K562 (cell line): ENCODE measurements at regions not wholly inside any gene's neighbourhood (a gene's known extent, or its start where the extent isn't known, plus 50 kb on each side); places are given as distances from the start of the nearest gene placed in this dataset.

Source experiments
- ATAC-seq: fragments of 200-7000 bp; cut with Tn5 transposase; 3 replicates; pipeline ENCODE4 v1.9.1; 2020; ENCODE audit warnings: moderate library complexity
- BruUV-seq: library from RNA; stranded (reverse); fragments of 400-500 nt; replicated peaks from 2 replicates; lab custom pipeline; 2021; lab: Mats Ljungman, UMichigan
- CTCF ChIA-PET: fragments of 300-600 bp; formaldehyde crosslinking; extraction: SDS; loops from one replicate; lab custom pipeline; 2021; ENCODE audit warnings: low intra/inter-chr PET ratio; lab: Yijun Ruan, JAX
- POLR2A ChIA-PET: fragments of 300-600, 350-650 bp; sonication (Branson Sonifier 250); formaldehyde crosslinking; extraction: SDS; loops from one replicate; lab custom pipeline; 2021; ENCODE audit warnings: antibody characterized with exemption, inconsistent platforms; lab: Yijun Ruan, JAX
- DNase-seq, 4 experiments: peaks; one replicate each; pipeline versions ENCODE4 v3.0.0 to v3.0.0-alpha.2; 2011 to 2018; ENCODE audit warnings: low spot score in 3 of 4, mixed read lengths in 3 of 4; ENCODE audit errors: extremely low read depth in 1 of 4
- FAIRE-seq: peaks from 2 replicates; lab custom pipeline; 2011; peaks lifted over from hg19 to GRCh38; lab: Jason Lieb, UNC
- H2AFZ ChIP-seq: 2 replicates; pipeline ENCODE4 v1.6.0; 2011; ENCODE audit warnings: low read depth, low read length, control low read depth, inconsistent platforms
- H3K27ac ChIP-seq: fragments of 200-600 bp; 3 replicates; pipeline ENCODE4 v1.8.0; 2011; ENCODE audit warnings: low read depth, mild to moderate bottlenecking, control low read depth, inconsistent platforms, low read length, moderate library complexity, mixed read lengths; ENCODE audit errors: extremely low read depth
- H3K27me3 ChIP-seq, 2 experiments: fragments of 300-600 bp in 1 of 2; 2 replicates in 1 of 2; 3 replicates in 1 of 2; pipeline versions ENCODE4 v1.6.0 to v1.8.0; 2011; ENCODE audit warnings: inconsistent platforms in 2 of 2, low read length in 2 of 2, mild to moderate bottlenecking in 1 of 2, mixed read lengths in 1 of 2, moderate library complexity in 1 of 2; ENCODE audit not compliant: control insufficient read depth in 2 of 2, insufficient read depth in 2 of 2
- H3K36me3 ChIP-seq: fragments of 300-600 bp; 3 replicates; pipeline ENCODE4 v1.8.0; 2011; ENCODE audit warnings: mild to moderate bottlenecking, low read length, inconsistent platforms; ENCODE audit not compliant: control insufficient read depth, insufficient read depth
- H3K4me1 ChIP-seq, 2 experiments: fragments of 200-600 bp in 1 of 2; replicated peaks in 1 of 2; 2 replicates in 1 of 2; 3 replicates in 1 of 2; pipeline versions ENCODE4 v1.5.1 to v1.8.0; 2011; ENCODE audit warnings: inconsistent platforms in 2 of 2, low read length in 2 of 2, mild to moderate bottlenecking in 1 of 2, mixed read lengths in 1 of 2, moderate library complexity in 1 of 2; ENCODE audit not compliant: control insufficient read depth in 2 of 2, insufficient read depth in 2 of 2
- H3K4me2 ChIP-seq: 2 replicates; pipeline ENCODE4 v1.6.1; 2011; ENCODE audit warnings: low read length, control low read depth, inconsistent platforms, mixed read lengths; ENCODE audit not compliant: insufficient read depth
- H3K4me3 ChIP-seq: fragments of 200-600 bp; sonication (generic), shearing (Covaris generic); 2 replicates; pipeline ENCODE4 v1.5.1; 2016; ENCODE audit warnings: control low read depth, inconsistent platforms
- H3K79me2 ChIP-seq: fragments of 200-600 bp; 3 replicates; pipeline ENCODE4 v1.8.0; 2011; ENCODE audit warnings: low read length, inconsistent platforms; ENCODE audit not compliant: control insufficient read depth, insufficient read depth
- H3K9ac ChIP-seq, 2 experiments: 2 replicates each; pipeline versions ENCODE4 v1.6.0 to v1.6.1; 2011; ENCODE audit warnings: low read depth in 2 of 2, low read length in 2 of 2, control low read depth in 1 of 2, inconsistent platforms in 1 of 2, mild to moderate bottlenecking in 1 of 2, mixed read lengths in 1 of 2; ENCODE audit not compliant: insufficient read depth in 1 of 2
- H3K9me1 ChIP-seq: one replicate; pipeline ENCODE4 v1.6.0; 2011; ENCODE audit warnings: inconsistent platforms, mild to moderate bottlenecking, low read length, moderate library complexity; ENCODE audit not compliant: control insufficient read depth, insufficient read depth
- H3K9me3 ChIP-seq: replicated peaks from 2 replicates; pipeline ENCODE4 v1.5.1; 2011; ENCODE audit warnings: low read depth, low read length, inconsistent platforms; ENCODE audit not compliant: control insufficient read depth, insufficient read depth
- H4K20me1 ChIP-seq: replicated peaks from 2 replicates; pipeline ENCODE4 v1.6.1; 2011; ENCODE audit warnings: low read length, inconsistent platforms, mixed read lengths; ENCODE audit not compliant: control insufficient read depth, insufficient read depth
- CCNT2 ChIP-seq: IDR thresholded peaks from 2 replicates; pipeline ENCODE4 v1.6.1; 2011; ENCODE audit warnings: borderline replicate concordance, low read depth, mild to moderate bottlenecking, moderate library complexity, mixed read lengths, low read length; ENCODE audit not compliant: insufficient read length; ENCODE audit errors: extremely low read depth
- CHCHD3 ChIP-seq: fragments of 250-450 bp; sonication (Bioruptor Pico); IDR thresholded peaks from 2 replicates; pipeline ENCODE4 v2.1.2; 2022; ENCODE audit warnings: mild to moderate bottlenecking
- EGR1 ChIP-seq: fragments of 450-650 bp; conservative IDR thresholded peaks from 2 replicates; pipeline ENCODE4 v1.6.1; 2017; ENCODE audit warnings: mild to moderate bottlenecking
- FOXK2 ChIP-seq, 2 experiments: fragments of 450-650 bp; IDR thresholded peaks in 1 of 2; conservative IDR thresholded peaks in 1 of 2; 2 replicates each; pipeline ENCODE4 v1.6.1; 2016; ENCODE audit warnings: low read depth in 2 of 2, mild to moderate bottlenecking in 1 of 2
- GABPA ChIP-seq: fragments of 200-800 bp; sonication (Bioruptor generic); conservative IDR thresholded peaks from 2 replicates; pipeline ENCODE4 v1.6.1; 2016; ENCODE audit warnings: low read depth, missing genetic modification characterization, missing compliant biosample characterization
- GTF2F1 ChIP-seq: IDR thresholded peaks from 2 replicates; pipeline ENCODE4 v1.6.1; 2011; ENCODE audit warnings: low read depth, low read length, improper control_type of control experiment
- KDM4B ChIP-seq, 2 experiments: fragments of 450-650 bp in 1 of 2; sonication (generic) in 1 of 2; IDR thresholded peaks; 2 replicates each; pipeline ENCODE4 v1.6.1; 2016 to 2017; ENCODE audit warnings: borderline replicate concordance in 2 of 2, antibody characterized with exemption in 1 of 2, low read depth in 1 of 2, mild to moderate bottlenecking in 1 of 2
- NELFE ChIP-seq: IDR thresholded peaks from 2 replicates; pipeline ENCODE4 v1.6.1; 2011; ENCODE audit warnings: mild to moderate bottlenecking; ENCODE audit not compliant: insufficient read depth, insufficient read length
- NFE2 ChIP-seq: IDR thresholded peaks from 2 replicates; pipeline ENCODE4 v1.6.1; 2014; ENCODE audit warnings: antibody characterized with exemption, low read depth
- NR4A1 ChIP-seq, 2 experiments: fragments of 250-450 bp in 1 of 2; fragments of 450-650 bp in 1 of 2; sonication (Bioruptor Pico) in 1 of 2; IDR thresholded peaks; 2 replicates each; pipeline versions ENCODE4 v1.4.0 to v1.6.1; 2016 to 2020; ENCODE audit warnings: mild to moderate bottlenecking in 2 of 2, missing compliant biosample characterization in 1 of 2, missing genetic modification characterization in 1 of 2, moderate library complexity in 1 of 2
- TCF7L2 ChIP-seq: fragments of 150-350 bp; IDR thresholded peaks from 2 replicates; pipeline ENCODE4 v1.6.1; 2016; ENCODE audit warnings: low read depth, mild to moderate bottlenecking, low read length, moderate library complexity
- ZNF12 ChIP-seq: sonication (generic); formaldehyde crosslinking; IDR thresholded peaks from 2 replicates; pipeline ENCODE4 v1.4.0; 2020; ENCODE audit warnings: mild to moderate bottlenecking, missing genetic modification reagents
- ZNF184 ChIP-seq: sonication (generic); formaldehyde crosslinking; IDR thresholded peaks from 2 replicates; pipeline ENCODE4 v1.5.0; 2020; ENCODE audit warnings: missing genetic modification reagents
- ZNF318 ChIP-seq, 2 experiments: fragments of 450-650 bp; IDR thresholded peaks; 2 replicates each; pipeline ENCODE4 v1.6.1; 2016; ENCODE audit warnings: mild to moderate bottlenecking in 2 of 2, borderline replicate concordance in 1 of 2, low read depth in 1 of 2, moderate library complexity in 1 of 2
- ZZZ3 ChIP-seq: fragments of 450-650 bp; IDR thresholded peaks from 2 replicates; pipeline ENCODE4 v1.6.1; 2016; ENCODE audit warnings: antibody characterized with exemption, mild to moderate bottlenecking, moderate library complexity
- WGBS: fragments of 100-300 bp; shearing (Covaris generic); methylation state at CpG from one replicate; pipeline ENCODE4 v1.1.6; 2016; ENCODE audit warnings: low coverage, mixed read lengths; ENCODE audit not compliant: insufficient coverage; ENCODE audit errors: missing lambda C conversion rate; 5-methylcytosine and 5-hydroxymethylcytosine counted together
- in situ Hi-C: fragments of 300-500 bp; cut with MboI; formaldehyde crosslinking; loops from 4 replicates; pipeline ENCODE4 v1.15.0; 2018; ENCODE audit warnings: inconsistent platforms, mixed read lengths
- intact Hi-C: fragments of 100-400 bp; cut with micrococcal nuclease; formaldehyde crosslinking; loops from 2 replicates; pipeline ENCODE4 v1.14.2; 2022

GRCh38 chr5:57841676-57842363 is 359.2 kb upstream of the ACTBL2 start:
- no peak for FAIRE-seq
- POLR2A ChIA-PET, result no interaction called here
- no peak overlapping the region for H3K4me2 ChIP-seq

More at GRCh38 chr5:57841676-57842363, 359.2 kb upstream of the ACTBL2 start:
- no peaks in the 10 kb centered on the region for H3K36me3 ChIP-seq
- no peak for TF ChIP-seq KDM4B (IDR thresholded peaks at IDR 0.05; ENCODE audit: borderline replicate concordance in 2 of 2, low read depth in 1 of 2)
- TF ChIP-seq NELFE, result no peak
- no peak for TF ChIP-seq GABPA (tag)
- TF ChIP-seq EGR1, result no peak
- TF ChIP-seq ZNF12, result no peak
- TF ChIP-seq CCNT2, result no peak
- no peak for TF ChIP-seq NFE2
- no peak for TF ChIP-seq NR4A1 (CRISPR knock-in tag; IDR thresholded peaks at IDR 0.05)
- TF ChIP-seq NR4A1 (tag; IDR thresholded peaks at IDR 0.05), result no peak
- TF ChIP-seq FOXK2 (conservative IDR thresholded peaks at IDR 0.05 in 1 of 2, IDR thresholded peaks at IDR 0.05 in 1 of 2; ENCODE audit: low read depth in 2 of 2), result no peak
- TF ChIP-seq TCF7L2, result no peak
- TF ChIP-seq ZNF184 (CRISPR knock-in tag), result no peak
- TF ChIP-seq GTF2F1, result no peak
- no peak for TF ChIP-seq ZZZ3
- TF ChIP-seq CHCHD3 (CRISPR knock-in tag), result no peak
- no peak for TF ChIP-seq ZNF318 (IDR thresholded peaks at IDR 0.05; ENCODE audit: borderline replicate concordance in 1 of 2, low read depth in 1 of 2)
- TF ChIP-seq, all 486 proteins: peak for 0
- H3K27ac ChIP-seq, result no peak overlapping the region
- no peak overlapping the region for H3K4me3 ChIP-seq
- H2AFZ ChIP-seq, result no peak overlapping the region
- intact Hi-C loops, result no loop called here
- no TSS peak for BruUV-seq
- DNase-seq (no peak), ATAC-seq (no peak)
- in situ Hi-C loops, result no loop called here
- H3K4me1 ChIP-seq, result no peaks in the 10 kb centered on the region
- H3K9me1 ChIP-seq, result no peaks in the 10 kb centered on the region
- H4K20me1 ChIP-seq, result no peaks in the 10 kb centered on the region
- 0% methylated on average over 5 of the region's 5 CpGs for WGBS
- H3K27me3 ChIP-seq, result peaks cover 0 to 4% of the 10 kb centered on the region in 2 experiments; a peak in 2 of 5 replicates
- H3K9ac ChIP-seq, result no peak overlapping the region
- H3K79me2 ChIP-seq, result no peaks in the 10 kb centered on the region
- CTCF ChIA-PET, result no interaction called here
- no peaks in the 10 kb centered on the region for H3K9me3 ChIP-seq
